Peyer's patch (tissue), 4 donors: ENCODE measurements at regions not wholly inside any gene's neighbourhood (a gene's known extent, or its start where the extent isn't known, plus 50 kb on each side); places are given as distances from the start of the nearest gene placed in this dataset.

Experiments used
- POLR2A ChIP-seq, 2 donors: fragments of 450-650 bp; IDR thresholded peaks; one replicate each; pipeline ENCODE4 v1.5.1; 2017; ENCODE audit warnings: antibody characterized with exemption in 2 of 2, mild to moderate bottlenecking in 2 of 2, moderate library complexity in 2 of 2
- TF ChIP-seq, protein P1 (sequence below), 6 experiments: fragments of 450-650 bp in 4 of 6; fragments of 200-600 bp in 2 of 6; sonication (generic) in 1 of 6; IDR thresholded peaks; one replicate each; pipeline ENCODE4 v1.5.1; 2017 to 2019; ENCODE audit warnings: antibody characterized with exemption in 6 of 6, mild to moderate bottlenecking in 3 of 6, moderate library complexity in 1 of 6

DNA sequence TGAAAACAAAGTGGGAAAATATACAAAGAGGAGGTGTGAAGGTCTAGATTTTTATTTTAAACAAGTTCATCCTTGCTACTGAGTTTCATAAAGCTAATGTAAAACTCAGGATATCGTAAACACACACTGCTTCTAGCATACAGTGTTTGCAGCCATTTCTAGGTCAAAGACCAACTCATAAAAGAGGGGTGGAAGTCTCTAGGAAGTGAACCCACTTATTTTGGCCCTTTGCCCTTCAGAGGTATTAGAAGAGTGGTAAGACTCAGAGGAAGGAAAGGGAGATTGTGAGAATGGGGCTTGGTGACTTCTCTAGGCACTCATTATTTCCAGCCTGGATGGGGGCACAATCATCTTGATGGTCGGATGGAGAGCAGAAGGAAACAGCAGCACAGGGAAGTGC lies 91.2 kb downstream of the TNFSF18 start:
- TF ChIP-seq, protein P1, sequence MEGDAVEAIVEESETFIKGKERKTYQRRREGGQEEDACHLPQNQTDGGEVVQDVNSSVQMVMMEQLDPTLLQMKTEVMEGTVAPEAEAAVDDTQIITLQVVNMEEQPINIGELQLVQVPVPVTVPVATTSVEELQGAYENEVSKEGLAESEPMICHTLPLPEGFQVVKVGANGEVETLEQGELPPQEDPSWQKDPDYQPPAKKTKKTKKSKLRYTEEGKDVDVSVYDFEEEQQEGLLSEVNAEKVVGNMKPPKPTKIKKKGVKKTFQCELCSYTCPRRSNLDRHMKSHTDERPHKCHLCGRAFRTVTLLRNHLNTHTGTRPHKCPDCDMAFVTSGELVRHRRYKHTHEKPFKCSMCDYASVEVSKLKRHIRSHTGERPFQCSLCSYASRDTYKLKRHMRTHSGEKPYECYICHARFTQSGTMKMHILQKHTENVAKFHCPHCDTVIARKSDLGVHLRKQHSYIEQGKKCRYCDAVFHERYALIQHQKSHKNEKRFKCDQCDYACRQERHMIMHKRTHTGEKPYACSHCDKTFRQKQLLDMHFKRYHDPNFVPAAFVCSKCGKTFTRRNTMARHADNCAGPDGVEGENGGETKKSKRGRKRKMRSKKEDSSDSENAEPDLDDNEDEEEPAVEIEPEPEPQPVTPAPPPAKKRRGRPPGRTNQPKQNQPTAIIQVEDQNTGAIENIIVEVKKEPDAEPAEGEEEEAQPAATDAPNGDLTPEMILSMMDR (IDR thresholded peaks at IDR 0.05), result no peak
- TF ChIP-seq POLR2A (IDR thresholded peaks at IDR 0.05), result no peak
